H1 (cell line): ENCODE measurements at regions not wholly inside any gene's neighbourhood (a gene's known extent, or its start where the extent isn't known, plus 50 kb on each side); places are given as distances from the start of the nearest gene placed in this dataset.

Experiments
- ATF3 ChIP-seq: IDR thresholded peaks from 2 replicates; pipeline ENCODE4 v1.6.1; 2011; ENCODE audit warnings: low read depth, mild to moderate bottlenecking, low read length; ENCODE audit not compliant: insufficient read depth
- CHD1 ChIP-seq: IDR thresholded peaks from 2 replicates; pipeline ENCODE4 v1.6.1; 2012; ENCODE audit warnings: low read depth, low read length, improper control_type of control experiment
- CHD2 ChIP-seq: IDR thresholded peaks from 2 replicates; pipeline ENCODE4 v1.6.1; 2012; ENCODE audit warnings: low read length, improper control_type of control experiment
- CTCF ChIP-seq, 3 experiments: IDR thresholded peaks; 1 replicate in 2 of 3; 2 replicates in 1 of 3; pipeline versions ENCODE4 v1.5.1 to v1.6.1; 2011; ENCODE audit warnings: low read length in 3 of 3, mild to moderate bottlenecking in 3 of 3, inconsistent platforms in 2 of 3, low read depth in 1 of 3, moderate library complexity in 1 of 3; ENCODE audit not compliant: insufficient read depth in 1 of 3; ENCODE audit errors: control extremely low read depth in 1 of 3
- EP300 ChIP-seq, 2 experiments: IDR thresholded peaks; 1 replicate in 1 of 2; 2 replicates in 1 of 2; pipeline ENCODE4 v1.6.1; 2011 to 2012; ENCODE audit warnings: low read depth in 2 of 2, low read length in 2 of 2, mild to moderate bottlenecking in 2 of 2, borderline replicate concordance in 1 of 2, inconsistent platforms in 1 of 2, moderate library complexity in 1 of 2
- EZH2 ChIP-seq: fragments of 200-600 bp; sonication (generic); IDR thresholded peaks from 2 replicates; pipeline ENCODE4 v1.7.1; 2012; ENCODE audit warnings: low read depth, mild to moderate bottlenecking, moderate library complexity, low read length, inconsistent platforms; ENCODE audit not compliant: severe bottlenecking
- FOSL1 ChIP-seq: IDR thresholded peaks from 2 replicates; pipeline ENCODE4 v1.6.1; 2011; ENCODE audit warnings: mild to moderate bottlenecking, low read depth, low read length, moderate library complexity; ENCODE audit not compliant: insufficient read depth
- GTF2F1 ChIP-seq: IDR thresholded peaks from 2 replicates; pipeline ENCODE4 v1.6.1; 2012; ENCODE audit warnings: low read depth, low read length, improper control_type of control experiment, borderline replicate concordance
- JUND ChIP-seq: IDR thresholded peaks from 2 replicates; pipeline ENCODE4 v1.6.1; 2011; ENCODE audit warnings: mild to moderate bottlenecking, improper control_type of control experiment, low read length
- POLR2AphosphoS5 ChIP-seq: IDR thresholded peaks from 2 replicates; pipeline ENCODE4 v1.6.1; 2011; ENCODE audit warnings: low read depth, low read length
- TAF1 ChIP-seq: IDR thresholded peaks from 2 replicates; pipeline ENCODE4 v1.6.1; 2011; ENCODE audit warnings: mild to moderate bottlenecking, low read depth, low read length
- USF2 ChIP-seq: IDR thresholded peaks from 2 replicates; pipeline ENCODE4 v1.6.1; 2011; ENCODE audit warnings: low read length, improper control_type of control experiment
- YY1 ChIP-seq: IDR thresholded peaks from 2 replicates; pipeline ENCODE4 v1.6.1; 2011; ENCODE audit warnings: low read depth, mild to moderate bottlenecking, low read length

- TF ChIP-seq CTCF (IDR thresholded peaks at IDR 0.05; ENCODE audit: control extremely low read depth in 1 of 3, insufficient read depth in 1 of 3, low read depth in 1 of 3, low read length in 3 of 3) (no peak), EZH2 (no peak), CHD2 (no peak), CHD1 (no peak), GTF2F1 (no peak), JUND (no peak), POLR2AphosphoS5 (no peak), YY1 (no peak), ATF3 (no peak), TAF1 (no peak), FOSL1 (no peak), EP300 (IDR thresholded peaks at IDR 0.05; ENCODE audit: borderline replicate concordance in 1 of 2, low read depth in 2 of 2, low read length in 2 of 2) (no peak), USF2 (no peak)
Observed at GRCh38 chr14:84435820-84436324, 1094.1 kb upstream of the FLRT2 start.
